ENCODE measurements at regions not wholly inside any gene's neighbourhood (a gene's known extent, or its start where the extent isn't known, plus 50 kb on each side); places are given as distances from the start of the nearest gene placed in this dataset.

- TF ChIP-seq SIN3A (IDR thresholded peaks at IDR 0.05; ENCODE audit: low read depth) (no peak), JUND (IDR thresholded peaks at IDR 0.05) (no peak), ATF3 (IDR thresholded peaks at IDR 0.05) (no peak), ZNF274 (IDR thresholded peaks at IDR 0.05; ENCODE audit: low read depth, low read length) (no peak), RAD21 (IDR thresholded peaks at IDR 0.05; ENCODE audit: low read depth) (no peak), POLR2A (IDR thresholded peaks at IDR 0.05; ENCODE audit: borderline replicate concordance, extremely low read depth, insufficient read depth, insufficient read length) (no peak)
Observed at GRCh38 chr13:62038214-62038613, 622.6 kb upstream of the PCDH20 start (continued).

GRCh38 chr13:62035981-62036380 is 620.3 kb upstream of the PCDH20 start:
- intact Hi-C loops (cut with micrococcal nuclease): no loop called here
- TF ChIP-seq TCF7L2 (IDR thresholded peaks at IDR 0.05; ENCODE audit: borderline replicate concordance, extremely low read depth, insufficient read depth, insufficient read length) (no peak), JUND (IDR thresholded peaks at IDR 0.05) (no peak), POLR2A (IDR thresholded peaks at IDR 0.05; ENCODE audit: borderline replicate concordance, extremely low read depth, insufficient read depth, insufficient read length) (no peak), FOSL1 (IDR thresholded peaks at IDR 0.05; ENCODE audit: low read depth) (no peak), ZNF274 (IDR thresholded peaks at IDR 0.05; ENCODE audit: low read depth, low read length) (no peak), ZFX (IDR thresholded peaks at IDR 0.05) (no peak), REST (IDR thresholded peaks at IDR 0.05; ENCODE audit: low read depth) (no peak), SRF (IDR thresholded peaks at IDR 0.05; ENCODE audit: low read depth) (no peak), ZBTB33 (IDR thresholded peaks at IDR 0.05; ENCODE audit: extremely low read depth, insufficient replicate concordance, low read length) (no peak), ATF3 (IDR thresholded peaks at IDR 0.05) (no peak), EZH2 (IDR thresholded peaks at IDR 0.05) (no peak), CEBPB (IDR thresholded peaks at IDR 0.05; ENCODE audit: low read depth) (no peak), POLR2AphosphoS5 (IDR thresholded peaks at IDR 0.05; ENCODE audit: low read depth, low read length) (no peak)

More at GRCh38 chr13:62035981-62036380, 620.3 kb upstream of the PCDH20 start:
- Histone ChIP-seq H3K27ac (ENCODE audit: low read depth, low read length) (no peak overlapping the region), H3K4me2 (ENCODE audit: low read length) (no peak overlapping the region), H3K9me3 (ENCODE audit: control insufficient read depth in 1 of 2, insufficient read depth in 1 of 2, low read depth in 1 of 2, low read length in 2 of 2) (no peaks in the 10 kb centered on the region), H2AFZ (ENCODE audit: low read depth, low read length, poor library complexity, severe bottlenecking) (no peak overlapping the region), H3K36me3 (ENCODE audit: control insufficient read depth in 1 of 2, insufficient read depth in 2 of 2, low read length in 2 of 2) (no peaks in the 10 kb centered on the region), H3K9ac (ENCODE audit: low read length) (no peak overlapping the region), H3K4me1 (ENCODE audit: control insufficient read depth in 1 of 2, insufficient read depth in 2 of 2, low read length in 2 of 2) (no peaks in the 10 kb centered on the region), H4K20me1 (ENCODE audit: insufficient read depth) (no peaks in the 10 kb centered on the region), H3K9me2 (ENCODE audit: insufficient read depth) (no peaks in the 10 kb centered on the region), H3K27me3 (ENCODE audit: insufficient read depth, low read length) (no peaks in the 10 kb centered on the region), H3K79me2 (ENCODE audit: insufficient read depth, low read length) (no peaks in the 10 kb centered on the region), H3K4me3 (replicated peaks in 1 of 2; ENCODE audit: low read depth in 1 of 2, low read length in 2 of 2) (no peak overlapping the region)
- no TSS peak for BruUV-seq (replicated peaks)
- CTCF ChIA-PET: no interaction called here
- POLR2A ChIA-PET: no interaction called here
- DNase-seq (ENCODE audit: low read depth, low spot score): no peak
- RAD21 ChIA-PET (ENCODE audit: low non-redundant PET in 1 of 2, low total read pairs in 2 of 2, uncharacterized antibody in 2 of 2, unreplicated experiment in 2 of 2): no interaction called here
- no peak for ATAC-seq

Measured in HCT116 (cell line).